ENCODE measurements at regions not wholly inside any gene's neighbourhood (a gene's known extent, or its start where the extent isn't known, plus 50 kb on each side); places are given as distances from the start of the nearest gene placed in this dataset.

DNA sequence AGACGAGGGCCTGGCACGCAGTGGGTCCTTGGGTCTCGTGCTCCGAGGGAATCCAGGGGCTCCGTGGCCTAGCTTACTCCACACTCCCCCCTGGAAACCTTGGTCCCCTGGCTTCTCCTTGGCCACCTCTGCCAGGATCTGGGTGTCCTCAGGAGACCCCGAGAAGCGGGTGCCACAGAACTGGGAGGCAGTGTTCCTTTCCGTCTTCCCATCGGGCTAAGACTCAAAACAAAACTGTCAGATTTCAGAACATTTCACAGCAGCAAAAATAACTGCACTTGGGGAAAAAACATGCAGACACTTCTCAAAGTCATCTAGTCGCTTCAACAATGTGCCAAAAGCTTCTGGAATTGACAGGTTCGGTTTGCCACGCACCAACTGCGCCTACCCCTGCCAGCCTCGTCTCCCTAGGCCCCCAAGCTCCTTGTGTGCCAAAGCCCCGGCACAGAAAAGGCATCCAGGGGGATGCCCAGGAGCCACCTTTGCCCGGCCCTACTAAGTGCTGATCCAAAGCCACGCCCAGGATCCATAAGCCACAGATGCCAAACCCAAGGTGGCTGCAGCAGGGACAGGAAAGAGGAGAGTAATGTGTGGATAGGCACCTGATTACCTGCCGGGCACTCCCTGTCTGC is 58.4 kb upstream of the DIO3 start:
- WGBS, 5 donors: 78 to 91% (median 89%) methylated on average over 18 of the region's 18 CpGs
- intact Hi-C loops (cut with DNase I; ENCODE audit: low total_unique reads): no loop called here
- peak in 1 of 2 donors; percentile 19 for DNase-seq

DNA sequence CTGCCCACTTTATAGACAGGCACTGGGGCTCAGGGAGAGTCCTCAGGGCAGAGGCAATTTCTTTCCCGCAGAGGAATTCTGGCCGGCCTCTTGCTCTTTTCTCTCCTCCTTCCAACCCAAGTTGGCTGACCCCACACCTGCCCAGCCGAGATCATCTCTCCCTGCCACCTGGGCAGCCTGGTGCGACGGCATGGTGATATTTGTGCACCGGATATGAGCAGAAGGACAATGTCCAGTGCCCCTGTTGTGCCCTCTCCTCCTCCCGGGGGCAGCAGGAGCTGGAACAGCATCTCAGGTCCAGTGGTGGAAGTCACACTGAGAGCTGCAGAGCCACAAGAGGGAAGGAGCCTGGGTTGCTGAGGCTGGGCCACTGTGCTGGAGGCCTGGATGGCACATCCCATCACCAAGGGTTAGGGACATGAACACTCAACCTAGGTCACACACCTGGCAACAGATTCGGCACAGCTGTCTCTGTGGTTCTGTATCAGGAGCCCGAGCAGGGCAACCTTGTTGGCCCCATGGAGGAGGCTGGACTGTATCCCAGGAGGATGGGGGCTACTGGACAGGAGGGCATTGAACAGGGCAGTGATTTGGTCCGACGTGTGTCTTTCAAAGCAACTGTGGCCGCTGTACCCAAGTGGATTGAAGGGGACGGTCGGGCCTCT is 57.7 kb upstream of the DIO3 start:
- Histone ChIP-seq H3K36me3 (no peaks in the 10 kb centered on the region), H3K27me3 (peaks cover 0 to 35% (median 0%) of the 10 kb centered on the region in 3 donors), H3K9me3 (peaks cover 0 to 10% (median 4%) of the 10 kb centered on the region in 4 donors), H3K4me1 (no peaks in the 10 kb centered on the region), H3K4me3 (no peak overlapping the region), H3K27ac (no peak overlapping the region)
- intact Hi-C loops (cut with DNase I; ENCODE audit: low total_unique reads): no loop called here
- peak in 1 of 2 donors; percentile 22 for DNase-seq
- no peak for TF ChIP-seq CTCF (IDR thresholded peaks at IDR 0.05)
- TF ChIP-seq EP300 (IDR thresholded peaks at IDR 0.05): no peak
- TF ChIP-seq POLR2AphosphoS5 (IDR thresholded peaks at IDR 0.05): no peak
- TF ChIP-seq POLR2A (IDR thresholded peaks at IDR 0.05): no peak
- 89 to 96% (median 94%) methylated on average over 14 of the region's 14 CpGs for WGBS, 5 donors

More for the DNA sequence above, 58.4 kb upstream of the DIO3 start:
- TF ChIP-seq POLR2AphosphoS5 (IDR thresholded peaks at IDR 0.05) (no peak), CTCF (IDR thresholded peaks at IDR 0.05) (no peak), POLR2A (IDR thresholded peaks at IDR 0.05) (no peak), EP300 (IDR thresholded peaks at IDR 0.05) (no peak)
- Histone ChIP-seq H3K4me1 (peaks cover 0 to 2% (median 0%) of the 10 kb centered on the region in 4 donors), H3K27me3 (peaks cover 0 to 42% (median 0%) of the 10 kb centered on the region in 3 donors), H3K36me3 (no peaks in the 10 kb centered on the region), H3K27ac (no peak overlapping the region), H3K9me3 (peaks cover 0 to 10% (median 4%) of the 10 kb centered on the region in 4 donors), H3K4me3 (no peak overlapping the region)

DNA sequence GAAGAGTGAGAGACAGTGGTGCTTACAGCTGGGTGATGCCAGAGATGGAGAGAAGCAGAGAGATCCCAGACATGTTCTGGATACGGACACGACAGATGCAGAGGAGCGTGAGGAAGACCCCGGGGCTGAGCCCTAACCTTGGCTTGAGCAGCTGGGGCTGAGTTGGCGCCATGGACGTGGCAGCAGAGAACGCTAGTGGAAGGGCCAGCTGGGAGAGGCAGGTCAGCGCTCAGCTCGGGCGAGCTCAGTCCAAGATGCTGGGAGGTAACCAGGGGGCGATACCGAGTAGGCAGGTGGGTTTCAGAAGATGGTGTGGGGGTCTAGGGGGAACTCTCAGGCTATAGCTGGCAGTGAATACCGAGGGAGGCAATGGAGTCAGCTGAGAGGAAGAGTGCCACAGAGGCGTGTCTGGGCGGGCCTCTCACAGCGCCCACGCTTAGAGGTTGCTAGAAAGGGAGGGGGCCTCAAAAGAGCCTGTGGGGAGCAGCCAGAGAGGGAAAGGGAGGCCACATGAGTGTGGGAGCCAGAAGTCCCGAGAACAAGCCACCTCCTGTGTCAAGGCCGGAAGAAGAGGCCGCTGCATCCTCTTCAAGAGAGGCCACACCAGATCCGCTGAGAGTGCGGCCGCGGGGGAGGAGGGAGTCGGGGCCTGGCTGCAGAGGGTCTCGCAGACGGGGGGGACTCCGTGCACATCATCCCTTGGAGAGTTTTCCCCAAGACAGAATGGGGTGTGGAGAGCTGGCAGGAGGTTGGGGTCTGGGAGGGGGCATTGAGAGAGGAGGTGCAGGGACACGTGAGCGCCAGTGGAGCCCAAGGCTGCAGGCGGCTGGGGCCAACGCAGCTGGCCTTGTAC is 57.0 kb upstream of the DIO3 start:
- Histone ChIP-seq H3K36me3 (no peaks in the 10 kb centered on the region), H3K27me3 (peaks cover 0 to 28% (median 0%) of the 10 kb centered on the region in 3 donors), H3K27ac (no peak overlapping the region), H3K4me1 (no peaks in the 10 kb centered on the region), H3K4me3 (no peak overlapping the region), H3K9me3 (peaks cover 0 to 10% (median 4%) of the 10 kb centered on the region in 4 donors)
- TF ChIP-seq POLR2AphosphoS5 (IDR thresholded peaks at IDR 0.05): no peak
- no peak for TF ChIP-seq CTCF (IDR thresholded peaks at IDR 0.05)
- no peak for TF ChIP-seq POLR2A (IDR thresholded peaks at IDR 0.05)
- TF ChIP-seq EP300 (IDR thresholded peaks at IDR 0.05): no peak
- WGBS, 5 donors: 83 to 88% (median 86%) methylated on average over 32 of the region's 32 CpGs
- intact Hi-C loops (cut with DNase I; ENCODE audit: low total_unique reads): no loop called here
- peak in 1 of 2 donors; percentile 24 for DNase-seq
